ENCODE measurements at regions not wholly inside any gene's neighbourhood (a gene's known extent, or its start where the extent isn't known, plus 50 kb on each side); places are given as distances from the start of the nearest gene placed in this dataset.

DNA sequence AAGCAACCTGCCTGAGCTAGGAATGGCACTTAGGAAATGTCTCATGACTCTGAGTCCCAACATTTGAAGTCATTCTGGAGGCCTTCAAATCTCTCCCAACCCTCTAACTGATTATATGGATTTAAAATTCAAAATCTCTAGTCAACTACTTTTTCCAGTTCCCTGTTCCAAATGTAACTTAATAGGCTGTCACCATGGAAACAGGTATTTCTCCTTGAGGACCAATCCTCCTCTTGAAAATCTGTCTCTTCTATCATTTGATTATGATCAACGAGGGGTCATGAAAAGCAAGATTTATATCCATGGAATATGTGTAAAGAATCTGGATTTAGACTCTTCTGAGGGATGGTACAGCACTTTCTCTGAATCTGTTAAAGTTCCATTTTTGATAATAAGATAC is 127.3 kb upstream of the DTNBP1 start:
- TF ChIP-seq, protein P1, sequence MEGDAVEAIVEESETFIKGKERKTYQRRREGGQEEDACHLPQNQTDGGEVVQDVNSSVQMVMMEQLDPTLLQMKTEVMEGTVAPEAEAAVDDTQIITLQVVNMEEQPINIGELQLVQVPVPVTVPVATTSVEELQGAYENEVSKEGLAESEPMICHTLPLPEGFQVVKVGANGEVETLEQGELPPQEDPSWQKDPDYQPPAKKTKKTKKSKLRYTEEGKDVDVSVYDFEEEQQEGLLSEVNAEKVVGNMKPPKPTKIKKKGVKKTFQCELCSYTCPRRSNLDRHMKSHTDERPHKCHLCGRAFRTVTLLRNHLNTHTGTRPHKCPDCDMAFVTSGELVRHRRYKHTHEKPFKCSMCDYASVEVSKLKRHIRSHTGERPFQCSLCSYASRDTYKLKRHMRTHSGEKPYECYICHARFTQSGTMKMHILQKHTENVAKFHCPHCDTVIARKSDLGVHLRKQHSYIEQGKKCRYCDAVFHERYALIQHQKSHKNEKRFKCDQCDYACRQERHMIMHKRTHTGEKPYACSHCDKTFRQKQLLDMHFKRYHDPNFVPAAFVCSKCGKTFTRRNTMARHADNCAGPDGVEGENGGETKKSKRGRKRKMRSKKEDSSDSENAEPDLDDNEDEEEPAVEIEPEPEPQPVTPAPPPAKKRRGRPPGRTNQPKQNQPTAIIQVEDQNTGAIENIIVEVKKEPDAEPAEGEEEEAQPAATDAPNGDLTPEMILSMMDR (IDR thresholded peaks at IDR 0.05; ENCODE audit: borderline replicate concordance), result no peak
- H3K4me1 ChIP-seq, result peaks cover 21% of the 10 kb centered on the region
- intact Hi-C loops (cut with micrococcal nuclease), result no loop called here

GRCh38 chr6:15786846-15787245 is 124.0 kb upstream of the DTNBP1 start:
- H3K36me3 ChIP-seq, result no peaks in the 10 kb centered on the region
- no peak overlapping the region for H3K4me3 ChIP-seq
- H3K27me3 ChIP-seq (ENCODE audit: low read depth), result no peaks in the 10 kb centered on the region
- TF ChIP-seq, protein P1 (IDR thresholded peaks at IDR 0.05; ENCODE audit: borderline replicate concordance), result no peak
- H3K9me3 ChIP-seq (replicated peaks), result no peaks in the 10 kb centered on the region
- intact Hi-C loops (cut with micrococcal nuclease), result no loop called here
- DNase-seq, result no peak
- no peak overlapping the region for H3K27ac ChIP-seq (replicated peaks)
- no peaks in the 10 kb centered on the region for H3K4me1 ChIP-seq

More for the DNA sequence above, 127.3 kb upstream of the DTNBP1 start:
- H3K9me3 ChIP-seq (replicated peaks), result no peaks in the 10 kb centered on the region
- H3K36me3 ChIP-seq, result no peaks in the 10 kb centered on the region
- no peaks in the 10 kb centered on the region for H3K27me3 ChIP-seq (ENCODE audit: low read depth)
- no peak overlapping the region for H3K27ac ChIP-seq (replicated peaks)
- no peak overlapping the region for H3K4me3 ChIP-seq
- no peak for DNase-seq

- intact Hi-C loops (cut with micrococcal nuclease), result no loop called here
- H3K27me3 ChIP-seq (ENCODE audit: low read depth), result no peaks in the 10 kb centered on the region
- no peak overlapping the region for H3K4me3 ChIP-seq
- H3K27ac ChIP-seq (replicated peaks), result no peak overlapping the region
- H3K9me3 ChIP-seq (replicated peaks), result no peaks in the 10 kb centered on the region
- TF ChIP-seq, protein P1 (IDR thresholded peaks at IDR 0.05; ENCODE audit: borderline replicate concordance), result no peak
- H3K36me3 ChIP-seq, result no peaks in the 10 kb centered on the region
- no peaks in the 10 kb centered on the region for H3K4me1 ChIP-seq
- DNase-seq, result no peak
These were observed 120.7 kb upstream of the DTNBP1 start for GRCh38 chr6:15783484-15783883.

DNA sequence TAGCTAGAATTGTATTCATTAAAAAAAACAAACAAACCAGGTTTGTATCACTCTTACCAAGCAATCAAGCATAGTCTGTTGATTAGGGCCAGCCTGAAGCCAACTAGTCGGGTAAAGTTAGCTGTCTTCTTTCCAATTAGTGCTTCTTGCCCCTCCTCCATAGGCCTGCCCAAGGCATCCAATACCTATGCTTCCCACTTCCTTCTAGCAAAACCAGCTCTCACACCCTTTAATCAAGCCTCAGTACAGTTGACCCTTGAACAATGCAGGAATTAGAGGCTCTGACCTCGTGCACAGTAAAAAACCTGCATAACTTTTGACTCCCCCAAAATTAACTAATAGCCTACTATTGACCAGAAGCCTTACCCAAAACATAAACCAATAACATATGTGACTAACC is 119.1 kb upstream of the DTNBP1 start:
- TF ChIP-seq, protein P1 (IDR thresholded peaks at IDR 0.05; ENCODE audit: borderline replicate concordance), result no peak
- Histone ChIP-seq H3K27ac (replicated peaks) (no peak overlapping the region), H3K27me3 (ENCODE audit: low read depth) (no peaks in the 10 kb centered on the region), H3K36me3 (no peaks in the 10 kb centered on the region), H3K9me3 (replicated peaks) (no peaks in the 10 kb centered on the region), H3K4me3 (no peak overlapping the region), H3K4me1 (no peaks in the 10 kb centered on the region)
- no peak for DNase-seq
- intact Hi-C loops (cut with micrococcal nuclease), result no loop called here

DNA sequence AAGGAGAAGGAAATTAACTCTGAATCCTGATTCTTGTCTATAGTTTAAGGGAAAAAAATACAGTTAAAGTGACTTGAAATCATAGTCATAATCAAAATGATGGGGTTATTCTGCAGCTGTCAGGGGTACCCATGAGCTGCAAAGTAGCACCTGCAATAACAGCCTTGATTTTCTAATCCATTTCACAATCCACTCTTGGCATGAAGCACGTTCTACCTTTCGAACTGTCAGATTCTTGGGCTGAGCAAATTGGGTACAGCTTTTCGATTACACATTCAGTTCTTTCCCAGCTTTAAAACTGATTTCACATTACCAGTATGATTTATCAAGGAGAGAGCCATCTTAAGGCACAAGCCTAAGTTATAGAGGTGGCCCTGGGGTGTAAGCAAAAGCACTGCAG is 118.5 kb upstream of the DTNBP1 start:
- DNase-seq, result no peak
- intact Hi-C loops (cut with micrococcal nuclease), result no loop called here
- Histone ChIP-seq H3K9me3 (replicated peaks) (no peaks in the 10 kb centered on the region), H3K27ac (replicated peaks) (no peak overlapping the region), H3K36me3 (no peaks in the 10 kb centered on the region), H3K4me1 (no peaks in the 10 kb centered on the region), H3K4me3 (no peak overlapping the region), H3K27me3 (ENCODE audit: low read depth) (no peaks in the 10 kb centered on the region)
- TF ChIP-seq, protein P1 (IDR thresholded peaks at IDR 0.05; ENCODE audit: borderline replicate concordance), result no peak

GRCh38 chr6:15780437-15780836 is 117.6 kb upstream of the DTNBP1 start:
- intact Hi-C loops (cut with micrococcal nuclease), result no loop called here
- Histone ChIP-seq H3K27ac (replicated peaks) (no peak overlapping the region), H3K27me3 (ENCODE audit: low read depth) (no peaks in the 10 kb centered on the region), H3K4me3 (no peak overlapping the region), H3K36me3 (no peaks in the 10 kb centered on the region), H3K4me1 (no peaks in the 10 kb centered on the region), H3K9me3 (replicated peaks) (no peaks in the 10 kb centered on the region)
- no peak for DNase-seq
- TF ChIP-seq, protein P1 (IDR thresholded peaks at IDR 0.05; ENCODE audit: borderline replicate concordance), result no peak
